HS-5 (cell line): ENCODE measurements at regions not wholly inside any gene's neighbourhood (a gene's known extent, or its start where the extent isn't known, plus 50 kb on each side); places are given as distances from the start of the nearest gene placed in this dataset.
"Not testable (repeated sequence)": the region's sequence is repeated elsewhere in the genome, so short reads cannot be mapped to it uniquely, and the experiment has no call there.

ENCODE experiments used
- DNase-seq: peaks from one replicate; pipeline ENCODE4 v3.0.0-alpha.2; 2012; ENCODE audit warnings: low read depth

DNA sequence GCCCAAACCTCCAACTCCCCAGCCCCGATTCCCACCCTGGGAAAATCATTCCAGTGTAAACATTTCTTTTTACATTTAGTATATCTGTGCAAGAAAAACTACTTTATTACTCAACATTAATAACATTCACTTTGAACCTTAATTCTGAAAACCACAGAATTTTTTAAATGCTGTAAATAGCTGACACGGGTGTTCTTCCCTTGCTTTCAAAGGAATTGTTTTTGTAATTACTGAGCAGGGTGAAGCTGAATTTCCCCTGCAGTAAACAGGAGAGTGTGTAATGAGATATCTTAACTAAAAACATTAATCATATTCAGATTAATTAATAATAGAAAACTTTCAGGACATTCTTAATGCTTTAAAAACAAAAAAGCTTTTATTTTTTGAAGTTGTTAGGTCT lies 99.3 kb upstream of the CITED2 start:
- no peak for DNase-seq

DNA sequence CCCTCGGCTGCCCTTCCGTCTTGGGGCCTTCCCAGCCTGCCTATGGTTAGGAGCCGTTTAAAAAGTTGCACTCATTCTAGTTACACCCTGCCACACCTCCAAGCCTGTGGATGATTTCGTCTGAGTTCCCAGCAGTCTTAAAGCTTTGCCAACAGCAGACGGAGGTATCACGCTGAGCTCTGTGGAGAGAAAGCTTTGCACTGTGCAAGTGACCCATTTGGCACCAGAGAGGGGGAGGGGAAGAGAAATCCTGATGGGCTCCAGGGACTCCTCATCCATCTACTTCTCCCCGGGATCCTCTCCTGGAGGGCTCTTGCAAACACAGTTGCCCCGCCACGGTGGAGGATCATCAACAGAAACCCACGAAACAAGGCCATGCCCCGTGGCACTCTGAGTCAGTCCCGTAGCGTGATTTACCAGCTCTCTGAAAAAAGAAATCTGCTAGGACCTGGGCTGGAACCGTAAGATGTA lies 98.8 kb upstream of the CITED2 start:
- DNase-seq, result no peak

DNA sequence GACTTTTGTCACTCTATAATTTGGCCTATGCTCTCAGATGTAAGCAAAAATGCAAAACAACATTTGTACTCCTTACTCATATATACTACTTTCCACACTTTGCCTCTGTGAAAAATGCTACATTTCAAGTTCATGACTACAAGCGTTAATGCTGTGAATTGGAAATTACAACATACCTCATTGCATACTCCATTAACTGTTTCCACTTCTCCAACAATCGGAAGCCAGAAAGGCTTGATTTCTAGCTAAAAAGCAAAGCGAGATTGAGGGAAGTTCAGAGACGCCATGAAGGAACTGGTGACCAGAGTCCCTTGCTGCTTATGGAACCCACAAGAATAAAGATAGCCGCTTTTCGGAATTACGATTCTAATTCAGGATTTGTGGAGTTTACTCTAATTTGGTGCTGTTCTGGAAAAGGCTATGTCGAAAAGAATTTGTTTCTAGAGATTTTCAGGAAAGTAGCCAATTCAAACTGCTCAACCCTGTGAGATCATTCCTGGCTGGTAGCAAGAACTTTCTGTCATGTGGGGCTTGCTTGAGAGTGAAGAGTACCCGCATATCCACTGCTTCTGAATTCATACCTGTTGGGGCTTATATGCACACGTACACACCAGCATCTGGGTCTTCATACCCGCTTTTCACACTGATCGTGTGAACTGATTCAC lies 98.0 kb upstream of the CITED2 start:
- DNase-seq, result no peak

DNA sequence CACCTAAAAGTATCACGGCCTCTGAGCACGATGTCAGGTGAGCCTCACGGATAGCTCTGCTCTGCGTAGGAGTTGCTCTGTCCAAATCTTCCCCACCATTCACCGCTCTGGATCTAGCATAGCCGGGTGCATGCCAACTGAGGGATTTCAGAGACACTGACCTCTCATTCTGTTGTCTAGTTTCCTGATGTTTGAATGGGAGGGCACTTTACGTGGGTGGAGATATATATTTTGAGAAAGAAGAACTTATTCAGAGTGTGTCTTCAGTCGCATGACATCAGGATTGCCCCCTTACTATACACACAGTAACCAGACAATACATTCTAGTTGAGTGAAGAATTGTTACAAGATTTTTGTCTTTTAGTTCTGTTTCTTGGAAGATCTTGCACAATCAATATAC lies 96.5 kb upstream of the CITED2 start:
- DNase-seq, result no peak

DNA sequence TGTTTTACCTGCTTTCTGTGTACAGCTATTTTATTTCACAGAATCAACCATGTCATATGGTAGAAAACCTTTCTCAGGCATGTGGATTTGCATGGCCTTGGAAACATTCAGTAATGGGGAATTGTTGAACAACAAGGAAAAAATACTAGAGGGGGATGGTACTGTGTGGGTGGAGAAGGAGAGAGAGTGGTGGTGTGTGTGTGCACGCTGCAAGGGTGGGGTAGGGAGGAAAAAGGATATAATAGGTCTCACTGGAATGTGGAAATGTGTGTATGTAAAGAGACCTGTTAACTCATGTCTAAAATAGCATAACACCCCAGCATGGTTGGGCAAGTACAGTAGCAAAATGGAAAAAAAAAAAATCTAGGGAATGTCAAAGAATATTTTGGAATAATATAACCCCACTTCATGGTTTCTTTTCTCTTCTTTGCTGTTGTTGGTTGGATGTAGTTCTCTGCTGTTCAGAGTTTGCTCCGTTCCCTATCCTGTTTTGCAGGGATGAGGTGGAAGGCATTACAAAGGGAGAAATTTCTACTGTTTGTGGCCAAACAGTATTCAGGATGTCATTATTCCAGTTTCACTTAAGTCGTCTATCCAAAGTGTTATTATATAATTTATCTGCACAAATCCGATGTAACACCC lies 93.9 kb upstream of the CITED2 start:
- no peak for DNase-seq

DNA sequence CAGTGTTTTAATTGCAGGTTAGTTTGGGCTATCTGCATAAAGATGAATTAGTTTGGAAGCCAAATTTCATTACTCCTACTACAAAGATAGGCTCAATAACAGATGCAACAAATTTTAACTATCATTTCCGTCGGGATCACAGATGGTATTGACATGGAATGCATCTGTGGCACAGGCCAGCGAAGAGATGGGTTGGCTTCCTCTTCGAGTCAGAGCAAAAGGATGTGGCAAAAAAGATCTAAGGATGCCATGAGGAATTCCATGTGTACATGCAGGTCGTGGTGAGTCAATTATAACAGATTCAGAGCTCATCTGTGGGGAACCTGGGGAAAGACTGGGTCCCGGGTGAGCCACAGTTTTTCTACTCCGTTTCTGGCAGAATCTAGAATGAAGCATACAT lies 83.0 kb upstream of the CITED2 start:
- DNase-seq, result no peak

DNA sequence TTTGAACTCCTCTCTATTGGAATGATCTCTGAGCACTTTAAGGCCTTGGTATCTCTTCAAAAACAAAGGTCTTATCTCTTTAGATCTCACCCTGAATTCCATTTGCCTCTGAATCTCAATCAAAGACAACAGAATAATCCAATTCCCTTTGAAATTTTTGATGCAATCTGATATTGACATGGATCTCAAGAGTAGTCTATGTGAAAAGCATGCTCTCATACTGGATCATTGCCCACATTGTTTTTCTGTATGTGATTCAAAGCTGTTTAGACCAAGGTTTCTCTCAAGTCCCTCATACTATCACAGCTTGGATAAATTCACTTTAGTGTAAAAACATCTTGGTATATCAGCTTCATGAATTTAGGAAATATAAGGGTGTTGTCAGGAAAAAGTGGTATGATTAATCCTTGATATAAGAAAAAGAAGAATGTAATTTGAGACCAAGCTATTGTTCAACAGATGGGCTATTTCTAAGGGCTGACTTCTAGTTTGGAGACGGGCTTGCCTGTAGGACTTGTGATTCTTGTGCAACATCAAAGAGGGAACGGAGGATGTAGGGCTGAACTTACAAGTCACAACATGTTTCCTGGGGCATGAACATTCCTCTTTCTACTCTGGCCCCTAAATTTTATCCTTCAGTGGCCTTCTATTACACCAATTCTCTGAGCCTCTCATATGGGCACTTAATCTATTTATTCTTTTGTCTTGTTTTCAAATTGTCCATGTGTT lies 77.9 kb upstream of the CITED2 start:
- no peak for DNase-seq

DNA sequence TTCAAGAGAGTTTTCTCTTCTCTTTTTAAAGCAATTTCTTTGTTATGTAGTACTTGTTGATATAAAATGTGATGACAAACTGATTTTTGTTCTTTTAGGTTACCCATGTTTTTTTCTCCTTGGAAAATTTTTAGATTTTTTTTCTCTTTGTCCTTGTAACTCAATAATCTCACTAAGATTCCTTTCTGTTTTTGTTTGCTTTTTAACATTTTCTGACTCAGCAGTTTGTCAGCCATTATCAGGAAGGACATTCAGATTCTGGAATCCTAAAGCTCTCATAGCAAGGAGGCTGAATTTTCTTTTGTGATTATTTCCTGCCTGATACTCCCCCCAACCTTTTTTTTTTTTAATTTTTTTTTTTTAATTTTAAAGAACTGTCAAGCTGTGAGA lies 75.2 kb upstream of the CITED2 start:
- DNase-seq, result no peak

DNA sequence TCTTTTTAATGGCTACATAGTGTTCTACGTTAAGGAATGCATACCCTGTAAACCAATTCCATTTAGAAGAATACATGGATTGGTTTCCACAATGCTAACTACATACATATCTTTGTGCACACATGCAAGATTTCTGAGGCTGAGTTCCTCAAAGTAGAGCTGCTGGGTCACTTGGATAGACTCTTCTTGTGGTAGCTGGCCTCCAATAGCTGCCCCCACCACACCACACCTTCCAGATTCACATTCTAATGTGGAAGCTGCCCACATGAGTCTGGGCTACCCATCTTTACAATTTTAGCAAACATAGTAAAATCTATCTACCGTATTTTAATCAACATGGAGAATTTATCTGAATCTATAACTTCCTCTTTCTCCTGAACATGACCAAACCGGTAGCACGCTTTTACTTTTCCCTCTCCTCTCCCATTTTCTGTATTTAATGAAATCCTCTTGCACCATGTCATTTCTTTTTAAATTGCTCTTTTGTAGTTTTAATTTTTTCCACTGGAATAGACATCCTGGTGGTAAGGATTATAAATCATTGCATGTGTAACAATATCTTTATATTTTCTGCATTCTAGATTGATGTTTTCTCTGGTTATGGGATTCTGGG lies 74.7 kb upstream of the CITED2 start:
- no peak for DNase-seq

DNA sequence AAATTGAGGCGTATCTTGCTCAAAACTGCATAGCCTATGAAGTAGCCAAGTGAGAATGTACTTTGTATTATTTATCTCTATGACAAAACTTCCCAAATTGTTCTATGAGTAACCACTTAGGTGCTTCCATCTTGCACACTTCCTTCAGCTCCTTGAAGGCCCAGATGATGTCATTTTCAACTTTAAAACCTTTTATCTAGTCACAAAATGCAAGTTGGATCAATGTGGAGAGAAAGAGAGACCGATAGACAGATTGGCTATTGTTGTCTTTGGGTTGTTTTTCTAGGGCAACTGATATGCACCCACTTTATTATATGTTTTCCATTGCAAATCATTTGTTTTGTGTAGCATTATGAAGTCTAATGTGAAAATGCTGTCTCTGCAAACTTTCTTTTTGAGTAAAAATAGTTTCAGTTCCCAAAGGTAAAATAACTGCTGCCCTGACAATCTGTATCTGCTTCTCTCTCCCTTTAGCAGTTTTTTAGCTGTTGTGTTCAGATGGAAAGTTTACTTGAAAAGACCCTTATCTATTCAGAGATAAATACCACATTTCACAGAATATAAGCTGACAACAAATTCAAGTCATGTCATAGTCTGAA lies 73.7 kb upstream of the CITED2 start:
- DNase-seq, result no peak

DNA sequence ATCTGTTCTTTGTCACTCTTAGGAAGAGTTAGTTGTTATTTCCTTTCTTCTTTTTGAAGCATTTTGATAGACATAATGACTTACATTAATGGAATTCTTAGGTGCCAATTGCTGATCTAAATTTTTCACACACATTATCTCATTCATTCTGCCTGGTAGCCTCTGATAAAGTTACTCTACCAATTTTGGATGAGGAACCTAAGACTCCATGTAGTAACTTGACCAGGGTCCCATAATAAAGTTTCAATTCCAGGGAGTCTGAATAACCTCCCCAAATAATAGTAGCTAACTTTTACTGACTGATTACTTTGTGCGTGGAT lies 73.2 kb upstream of the CITED2 start:
- no peak for DNase-seq

DNA sequence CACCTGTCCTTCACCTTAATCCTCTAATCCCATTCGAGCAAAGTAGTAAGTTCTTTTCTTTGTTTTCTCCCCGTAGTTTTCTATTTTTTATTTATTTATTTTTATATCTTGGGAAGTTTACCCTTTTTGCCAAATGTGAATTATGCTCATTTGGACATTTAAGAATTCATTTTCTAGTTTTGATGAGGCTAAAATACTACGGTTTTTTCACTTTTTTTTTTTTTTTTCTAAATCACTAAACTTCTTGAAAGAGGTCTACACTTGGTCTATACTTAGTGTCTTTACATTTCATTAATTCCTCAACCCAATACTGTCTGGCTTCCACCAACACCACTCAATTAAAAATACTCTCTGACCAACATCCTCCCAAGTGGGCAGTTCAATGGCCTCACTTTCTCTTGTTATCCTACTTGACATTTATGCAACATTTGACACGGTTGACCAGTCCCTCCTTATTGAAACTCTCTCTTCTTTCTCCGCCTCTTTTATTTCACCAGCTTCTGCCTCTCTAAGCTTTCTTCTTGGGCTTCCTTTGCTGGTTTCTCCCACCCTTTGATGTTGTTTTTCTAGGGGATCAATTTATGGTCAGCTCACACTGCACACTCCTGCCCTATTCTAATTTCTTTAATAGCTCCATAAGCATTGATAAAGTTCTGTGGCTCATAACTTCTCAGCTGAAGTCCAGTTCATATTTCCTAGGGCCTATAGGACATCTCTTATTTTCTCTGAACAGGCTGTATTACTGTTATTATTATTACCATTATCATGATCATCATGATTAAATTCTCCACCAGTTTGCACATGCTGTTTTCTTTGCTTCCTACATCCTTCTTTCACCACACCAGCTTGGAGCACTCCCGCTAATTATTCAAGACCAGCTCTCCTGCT lies 72.6 kb upstream of the CITED2 start:
- no peak for DNase-seq

DNA sequence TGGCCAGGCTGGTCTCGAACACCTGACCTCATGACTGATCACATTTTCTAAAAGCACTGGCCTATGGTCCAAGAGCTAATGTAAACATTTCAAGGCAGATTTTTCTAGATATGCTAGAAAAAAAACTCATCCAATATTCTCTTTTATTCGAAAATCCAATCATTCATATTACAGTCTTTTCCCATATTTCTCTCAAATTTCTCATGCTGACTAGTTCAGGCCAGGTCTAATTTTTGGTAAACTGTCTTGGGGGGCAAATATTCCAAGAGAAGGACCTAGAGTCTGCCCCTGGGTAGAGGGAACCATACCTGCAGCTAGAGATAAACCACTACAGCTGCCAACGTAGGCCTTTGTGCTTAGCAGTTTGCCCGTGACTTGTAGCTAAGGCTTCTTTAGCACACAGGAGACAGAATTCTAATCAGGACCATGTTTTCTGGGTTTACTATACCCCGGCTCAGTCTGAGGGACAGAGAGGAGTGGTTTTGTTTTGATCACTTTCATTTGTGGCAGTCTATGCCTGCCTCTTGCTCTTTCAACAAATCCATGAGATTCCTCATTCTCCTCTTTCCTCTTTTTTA lies 71.8 kb upstream of the CITED2 start:
- DNase-seq, result no peak

DNA sequence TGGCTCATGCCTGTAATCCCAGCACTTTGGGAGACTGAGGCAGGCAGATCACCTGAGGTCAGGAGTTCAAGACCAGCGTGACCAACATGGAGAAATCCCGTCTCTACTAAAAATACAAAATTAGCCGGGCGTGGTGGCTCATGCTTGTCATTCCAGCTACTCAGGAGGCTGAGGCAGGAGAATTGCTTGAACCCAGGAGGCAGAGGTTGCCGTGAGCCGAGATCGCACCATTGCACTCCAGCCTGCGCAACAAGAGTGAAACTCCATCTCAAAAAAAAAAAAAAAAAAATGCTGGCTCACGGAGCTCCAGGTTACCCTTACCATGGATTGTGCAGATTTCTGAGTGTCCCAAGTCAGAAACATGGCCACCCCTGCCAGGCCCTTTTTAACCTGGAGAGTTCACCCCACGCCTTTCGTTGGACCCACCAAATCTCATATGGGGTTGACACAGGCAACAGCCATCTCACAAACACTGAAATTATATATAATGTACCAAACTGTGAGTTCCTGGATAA lies 69.9 kb upstream of the CITED2 start:
- not testable (repeated sequence) for DNase-seq

DNA sequence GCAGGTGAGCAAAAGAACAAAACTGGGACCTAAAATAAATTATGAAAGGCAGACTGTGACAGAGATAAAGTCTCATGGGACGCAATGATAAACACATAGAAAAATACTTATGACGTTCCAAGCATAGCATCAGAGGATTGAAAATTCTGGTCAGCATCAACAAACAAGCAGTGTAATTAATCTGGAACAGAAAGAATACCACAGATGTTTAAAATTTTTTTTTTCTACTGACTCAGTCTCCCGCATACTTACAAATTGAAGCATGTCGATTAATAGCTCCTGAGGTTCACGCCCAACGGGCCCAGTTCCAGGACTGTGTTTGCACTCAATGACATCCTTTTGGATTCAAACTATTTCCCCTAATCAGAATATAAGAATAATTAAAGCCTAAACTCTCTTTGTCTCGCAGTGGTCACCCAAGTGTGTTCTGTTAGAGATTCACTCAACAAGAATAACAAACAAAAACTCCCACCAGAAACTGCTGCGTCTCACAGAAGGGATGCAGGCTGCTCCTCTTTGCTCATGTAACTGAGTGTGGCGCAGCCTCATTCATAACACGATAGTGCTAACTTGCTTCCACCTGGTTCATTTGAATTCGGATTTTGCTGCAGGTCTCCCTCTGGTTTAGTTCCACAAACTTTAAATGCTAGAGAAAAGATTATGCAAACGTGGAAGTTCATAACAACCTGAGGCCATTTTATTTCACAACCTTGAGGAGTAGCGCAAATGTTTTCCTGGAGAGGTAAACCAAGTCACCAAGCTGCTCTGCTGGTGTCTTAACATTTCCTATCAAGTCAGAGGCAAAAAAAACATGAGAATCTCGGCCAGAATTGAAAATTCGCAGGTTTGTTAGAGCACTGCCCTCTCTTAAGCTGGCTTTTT lies 69.0 kb upstream of the CITED2 start:
- no peak for DNase-seq

DNA sequence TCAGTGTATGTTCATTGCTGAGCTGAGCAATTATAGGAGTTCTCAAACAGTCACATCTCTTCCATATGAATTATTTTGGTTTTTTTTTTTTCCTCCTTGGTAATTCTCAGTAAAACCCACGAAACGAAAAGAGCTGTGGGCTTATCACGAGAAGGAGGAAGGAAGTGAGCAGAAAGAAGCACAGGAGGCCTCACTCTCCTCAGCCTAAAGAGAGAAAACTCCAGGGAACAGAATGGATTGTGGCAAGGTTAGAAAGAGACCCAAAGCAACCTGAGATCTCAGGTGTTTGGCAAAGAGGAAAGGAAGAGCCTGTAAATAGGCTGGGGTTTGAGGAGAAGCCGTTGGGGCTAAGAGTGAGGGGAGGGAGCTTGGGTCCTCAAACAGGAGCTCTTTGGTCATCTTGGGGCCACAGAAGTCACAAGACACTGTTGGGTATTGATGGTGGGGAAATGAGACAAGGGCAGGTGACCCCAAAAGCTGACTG lies 67.8 kb upstream of the CITED2 start:
- no peak for DNase-seq

DNA sequence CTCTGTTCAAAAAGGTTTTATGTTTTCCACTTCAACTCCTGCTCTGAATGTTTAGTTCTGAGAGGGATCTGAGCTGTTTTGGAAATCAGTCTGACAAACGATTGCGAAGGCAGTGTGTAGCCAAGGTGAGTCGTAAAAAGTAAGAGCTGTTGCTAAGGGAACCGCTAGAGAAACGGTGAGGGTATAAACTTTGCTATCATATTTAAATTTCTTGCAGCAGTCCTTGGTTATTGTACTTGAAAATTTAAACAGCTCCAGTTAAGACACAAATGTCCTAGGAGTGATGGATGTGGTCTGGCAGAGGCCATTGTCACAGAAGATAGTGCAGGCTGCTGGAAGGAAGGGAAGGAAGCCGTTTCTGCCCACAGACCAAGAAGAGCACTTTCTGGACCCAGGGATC lies 64.9 kb upstream of the CITED2 start:
- DNase-seq, result no peak

DNA sequence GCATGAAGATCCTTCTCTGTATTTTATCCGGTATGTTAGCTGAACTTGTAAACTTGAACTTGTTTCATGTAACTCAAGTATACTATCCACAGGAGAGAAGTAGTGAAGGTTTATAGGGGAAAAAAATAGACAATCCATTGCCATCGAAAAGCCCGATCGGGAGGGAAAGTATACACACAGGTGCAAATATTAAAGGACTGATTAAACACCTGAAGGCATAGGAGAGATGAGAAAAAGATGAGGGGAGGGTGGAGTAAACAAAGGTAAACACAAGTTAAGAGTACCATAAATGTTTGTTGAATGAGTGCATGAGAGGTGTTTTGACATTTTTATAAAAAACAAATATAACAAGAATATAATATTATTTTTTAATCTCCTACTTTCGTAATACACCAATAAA lies 64.3 kb upstream of the CITED2 start:
- DNase-seq, result no peak

DNA sequence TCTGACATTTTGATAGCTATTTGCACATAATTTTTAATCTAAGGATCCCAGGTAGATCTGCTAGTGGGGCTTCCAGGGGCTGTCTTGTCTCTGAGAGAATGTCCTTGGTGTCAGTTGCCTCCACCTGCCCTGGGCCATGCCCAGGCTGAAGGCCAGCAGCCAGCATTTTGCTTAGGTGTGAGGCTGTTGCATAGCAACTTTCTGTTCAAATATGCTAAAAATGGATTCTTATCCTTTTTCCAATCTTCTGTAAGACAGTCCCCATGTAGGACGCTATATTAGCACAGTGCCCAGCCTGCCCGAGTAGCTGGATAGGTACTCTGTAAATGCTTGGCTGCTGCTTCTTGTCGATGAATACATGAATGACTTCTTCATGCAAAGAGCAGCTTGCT lies 62.5 kb upstream of the CITED2 start:
- no peak for DNase-seq
